ENCODE measurements at regions not wholly inside any gene's neighbourhood (a gene's known extent, or its start where the extent isn't known, plus 50 kb on each side); places are given as distances from the start of the nearest gene placed in this dataset.

GRCh38 chr2:144244938-144245337 is 275.0 kb downstream of the ZEB2 start:
- TF ChIP-seq CTCF (conservative IDR thresholded peaks at IDR 0.05; ENCODE audit: low read depth, low read length) (no peak), EZH2 (IDR thresholded peaks at IDR 0.05; ENCODE audit: borderline replicate concordance, low read depth, low read length, poor library complexity, severe bottlenecking) (no peak)
